H1 (cell line): ENCODE measurements at regions not wholly inside any gene's neighbourhood (a gene's known extent, or its start where the extent isn't known, plus 50 kb on each side); places are given as distances from the start of the nearest gene placed in this dataset.

Source experiments
- CEBPB ChIP-seq: IDR thresholded peaks from 2 replicates; pipeline ENCODE4 v1.6.1; 2012; ENCODE audit warnings: low read depth, low read length
- CHD1 ChIP-seq: IDR thresholded peaks from 2 replicates; pipeline ENCODE4 v1.6.1; 2012; ENCODE audit warnings: low read depth, low read length, improper control_type of control experiment
- CHD7 ChIP-seq: fragments of 300-600 bp; sonication (generic); IDR thresholded peaks from 2 replicates; pipeline ENCODE4 v1.7.1; 2012; ENCODE audit warnings: low read length, moderate library complexity, mild to moderate bottlenecking, inconsistent platforms; ENCODE audit not compliant: insufficient replicate concordance
- E2F6 ChIP-seq: IDR thresholded peaks from 2 replicates; pipeline ENCODE4 v1.6.1; 2012; ENCODE audit warnings: inconsistent platforms
- EGR1 ChIP-seq: IDR thresholded peaks from 2 replicates; pipeline ENCODE4 v1.6.1; 2011; ENCODE audit warnings: low read depth, low read length, borderline replicate concordance
- EZH2 ChIP-seq: fragments of 200-600 bp; sonication (generic); IDR thresholded peaks from 2 replicates; pipeline ENCODE4 v1.7.1; 2012; ENCODE audit warnings: low read depth, mild to moderate bottlenecking, moderate library complexity, low read length, inconsistent platforms; ENCODE audit not compliant: severe bottlenecking
- KDM1A ChIP-seq: fragments of 200-600, 300-600 bp; sonication (generic); IDR thresholded peaks from 2 replicates; pipeline ENCODE4 v1.7.1; 2016; ENCODE audit warnings: mild to moderate bottlenecking, low read length, borderline replicate concordance
- PHF8 ChIP-seq: fragments of 200-600 bp; sonication (generic); conservative IDR thresholded peaks from 2 replicates; pipeline ENCODE4 v1.7.1; 2012; ENCODE audit warnings: low read depth, mild to moderate bottlenecking, inconsistent platforms, low read length, moderate library complexity
- RFX5 ChIP-seq: IDR thresholded peaks from 2 replicates; pipeline ENCODE4 v1.6.1; 2011; ENCODE audit warnings: low read depth, low read length, improper control_type of control experiment, borderline replicate concordance
- ZNF274 ChIP-seq: IDR thresholded peaks from 2 replicates; pipeline ENCODE4 v1.7.0; 2012; ENCODE audit warnings: low read length, borderline replicate concordance; ENCODE audit errors: extremely low read depth
- TF ChIP-seq, protein P1 (sequence below): IDR thresholded peaks from 2 replicates; pipeline ENCODE4 v1.6.1; 2011; ENCODE audit warnings: low read length, improper control_type of control experiment

DNA sequence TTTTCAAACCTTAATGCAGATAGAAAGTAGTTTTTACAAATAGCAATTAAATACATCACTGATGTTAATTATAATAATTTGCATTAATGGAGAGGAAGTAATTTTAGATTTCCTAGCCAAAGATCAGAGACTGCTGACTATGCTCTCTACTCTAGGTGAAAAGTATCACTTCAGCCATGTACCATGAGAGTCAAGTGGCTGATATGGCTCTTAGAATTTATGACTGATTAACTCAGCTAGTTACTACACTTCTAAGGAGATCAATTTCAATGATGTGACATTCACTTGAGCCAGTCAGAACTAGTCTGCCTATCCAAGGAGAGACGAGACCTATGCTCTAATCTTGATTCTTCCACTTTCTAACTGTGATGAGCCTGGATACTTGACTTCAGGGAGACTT lies 405.7 kb upstream of the RORA start (continued):
- TF ChIP-seq CHD7 (no peak), RFX5 (no peak), EZH2 (no peak), PHF8 (no peak), E2F6 (no peak), KDM1A (no peak), CHD1 (no peak), CEBPB (no peak), ZNF274 (no peak), EGR1 (no peak)
- TF ChIP-seq, protein P1, sequence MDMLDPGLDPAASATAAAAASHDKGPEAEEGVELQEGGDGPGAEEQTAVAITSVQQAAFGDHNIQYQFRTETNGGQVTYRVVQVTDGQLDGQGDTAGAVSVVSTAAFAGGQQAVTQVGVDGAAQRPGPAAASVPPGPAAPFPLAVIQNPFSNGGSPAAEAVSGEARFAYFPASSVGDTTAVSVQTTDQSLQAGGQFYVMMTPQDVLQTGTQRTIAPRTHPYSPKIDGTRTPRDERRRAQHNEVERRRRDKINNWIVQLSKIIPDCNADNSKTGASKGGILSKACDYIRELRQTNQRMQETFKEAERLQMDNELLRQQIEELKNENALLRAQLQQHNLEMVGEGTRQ = no peak
